Heart left ventricle (tissue), 16 donors: ENCODE measurements at regions not wholly inside any gene's neighbourhood (a gene's known extent, or its start where the extent isn't known, plus 50 kb on each side); places are given as distances from the start of the nearest gene placed in this dataset.

Experiments
- ATAC-seq, 4 donors: fragments of 200-7000 bp; cut with Tn5 transposase; one replicate each; pipeline ENCODE4 v1.9.1; 2020 to 2022; ENCODE audit warnings: moderate library complexity in 4 of 4, mild to moderate bottlenecking in 3 of 4, moderate number of reproducible peaks in 1 of 4
- DNase-seq, 5 donors: peaks; one replicate each; pipeline ENCODE4 v3.0.0-alpha.2; 2020
- H3K27ac ChIP-seq, 12 donors: fragments of 200-600 bp; sonication (generic) in 4 of 12; one replicate each; pipeline versions ENCODE4 v1.5.0 to v1.8.0; 2016 to 2022; ENCODE audit warnings: mild to moderate bottlenecking in 2 of 12
- H3K27me3 ChIP-seq, 9 donors: fragments of 200-600 bp; sonication (generic) in 2 of 9; one replicate each; pipeline versions ENCODE4 v1.5.1 to v1.8.0; 2016 to 2022; ENCODE audit warnings: mild to moderate bottlenecking in 3 of 9
- H3K36me3 ChIP-seq, 9 donors: fragments of 200-600 bp; sonication (generic) in 2 of 9; one replicate each; pipeline versions ENCODE4 v1.5.0 to v1.8.0; 2018 to 2022; ENCODE audit warnings: mild to moderate bottlenecking in 2 of 9
- H3K4me1 ChIP-seq, 12 donors: fragments of 200-600 bp; sonication (generic) in 4 of 12; one replicate each; pipeline versions ENCODE4 v1.5.0 to v1.8.0; 2016 to 2022; ENCODE audit warnings: mild to moderate bottlenecking in 3 of 12
- H3K4me3 ChIP-seq, 12 donors: fragments of 200-600 bp; sonication (generic) in 4 of 12; one replicate each; pipeline versions ENCODE4 v1.5.0 to v1.8.0; 2017 to 2022; ENCODE audit warnings: mild to moderate bottlenecking in 9 of 12, moderate library complexity in 4 of 12
- H3K9me3 ChIP-seq, 12 donors: fragments of 200-600 bp; sonication (generic) in 4 of 12; one replicate each; pipeline versions ENCODE4 v1.5.0 to v1.8.0; 2016 to 2022; ENCODE audit warnings: mild to moderate bottlenecking in 1 of 12
- CTCF ChIP-seq, 12 donors: fragments of 200-600 bp; sonication (generic) in 4 of 12; IDR thresholded peaks; one replicate each; pipeline versions ENCODE4 v1.5.0 to v1.8.0; 2018 to 2022; ENCODE audit warnings: antibody characterized with exemption in 12 of 12, mild to moderate bottlenecking in 5 of 12
- POLR2A ChIP-seq, 2 donors: fragments of 450-650 bp; IDR thresholded peaks; one replicate each; pipeline ENCODE4 v1.6.1; 2017; ENCODE audit warnings: antibody characterized with exemption in 2 of 2, mild to moderate bottlenecking in 2 of 2, moderate library complexity in 2 of 2
- WGBS, 4 donors: extraction: QIAGEN DNeasy Blood & Tissue Kit in 2 of 4; methylation state at CpG; one replicate each; pipeline versions ENCODE4 v1.1.5 to v1.1.7; 2013 to 2018; 5-methylcytosine and 5-hydroxymethylcytosine counted together
- intact Hi-C, 10 donors: fragments of 100-400 bp; cut with DNase I; formaldehyde crosslinking; loops; one replicate each; pipeline versions ENCODE4 v1.11.1 to v1.14.2; 2022
- donor health status: ischemic (EF 13 %, LVEDD 7.1; RV severe dilation, severe dysfunction).
- donor health status: healthy with polysubstance abuse.
- donor health status: DM: no; HTN: yes; CAD: no.
- donor health status: DM: no; HTN: no; CAD: no.
- donor health status: ischemic (EF 25% LVEDD 6.9; RV normal size, moderate dysfunction).
- donor health status: ischemic (EF 25% LVEDD 5.7; RV mildly dilated, moderate dysfunction).
- donor health status: healthy.
- donor health status: DM: yes; HTN: yes; CAD: no.
- donor health status: ischemic (EF 35%, LVEDD 5.7; RV mildly dilated, moderate dysfunction).
- donor health status: nonischemic (EF 11% LVEDD 7.7; RV severe dilation, severe dysfunction).
- donor health status: DM: yes; HTN: yes; CAD: no.
- donor health status: PGD.
- donor health status: ischemic (EF 29% LVEDD 5.4; RV normal size, mild dysfunction).
- donor health status: nonischemic (EF 23%, LVEDD 6.1; RV moderate dilation, normal function).

GRCh38 chr22:22076361-22076760 lies 93.8 kb upstream of the TOP3B start:
- peaks cover 0 to 30% (median 3%) of the 10 kb centered on the region in 9 donors for H3K27me3 ChIP-seq
- H3K4me3 ChIP-seq: no peak overlapping the region
- no peaks in the 10 kb centered on the region for H3K36me3 ChIP-seq
- no peaks in the 10 kb centered on the region for H3K9me3 ChIP-seq
- DNase-seq: no peak
- no peak for ATAC-seq
- TF ChIP-seq CTCF (IDR thresholded peaks at IDR 0.05) (no peak), POLR2A (IDR thresholded peaks at IDR 0.05) (no peak)
- intact Hi-C loops: no loop called here
- no peak overlapping the region for H3K27ac ChIP-seq
- H3K4me1 ChIP-seq: no peaks in the 10 kb centered on the region

- intact Hi-C loops: no loop called here
Observed at GRCh38 chr22:22075382-22076163, 93.0 kb upstream of the TOP3B start.

GRCh38 chr22:22074634-22075381 lies 92.2 kb upstream of the TOP3B start:
- no peak for TF ChIP-seq CTCF (IDR thresholded peaks at IDR 0.05)
- TF ChIP-seq POLR2A (IDR thresholded peaks at IDR 0.05): no peak
- WGBS, 4 donors: 0 to 55% (median 5%) methylated on average over 1 of the region's 1 CpG; no CpG with 5 or more reads in 1 of the 4 donors
- Histone ChIP-seq H3K27me3 (peaks cover 0 to 18% (median 3%) of the 10 kb centered on the region in 9 donors), H3K4me1 (no peaks in the 10 kb centered on the region), H3K4me3 (no peak overlapping the region), H3K36me3 (no peaks in the 10 kb centered on the region), H3K9me3 (no peaks in the 10 kb centered on the region), H3K27ac (no peak overlapping the region)
- intact Hi-C loops: no loop called here
- ATAC-seq (peak in 1 of 4 donors; percentile 33), DNase-seq (no peak)

More at GRCh38 chr22:22075382-22076163, 93.0 kb upstream of the TOP3B start:
- DNase-seq: no peak
- no peak for TF ChIP-seq CTCF (IDR thresholded peaks at IDR 0.05)
- no peak for TF ChIP-seq POLR2A (IDR thresholded peaks at IDR 0.05)
- Histone ChIP-seq H3K27ac (no peak overlapping the region), H3K4me3 (no peak overlapping the region), H3K9me3 (no peaks in the 10 kb centered on the region), H3K36me3 (no peaks in the 10 kb centered on the region), H3K4me1 (no peaks in the 10 kb centered on the region), H3K27me3 (peaks cover 0 to 22% (median 3%) of the 10 kb centered on the region in 9 donors)
- no peak for ATAC-seq
- 79 to 85% (median 80%) methylated on average over 12 of the region's 12 CpGs for WGBS, 4 donors

- no peak overlapping the region for H3K27ac ChIP-seq
- 46 to 63% (median 52%) methylated on average over 5 of the region's 5 CpGs for WGBS, 4 donors
- no peak overlapping the region for H3K4me3 ChIP-seq
- H3K36me3 ChIP-seq: no peaks in the 10 kb centered on the region
- TF ChIP-seq POLR2A (IDR thresholded peaks at IDR 0.05) (no peak), CTCF (IDR thresholded peaks at IDR 0.05) (no peak)
- intact Hi-C loops: no loop called here
- peaks cover 0 to 19% (median 0%) of the 10 kb centered on the region in 9 donors for H3K27me3 ChIP-seq
- ATAC-seq: no peak
- H3K4me1 ChIP-seq: no peaks in the 10 kb centered on the region
- no peak for DNase-seq
- no peaks in the 10 kb centered on the region for H3K9me3 ChIP-seq
Observed at GRCh38 chr22:22073769-22074561, 91.4 kb upstream of the TOP3B start.
